ENCODE measurements at regions not wholly inside any gene's neighbourhood (a gene's known extent, or its start where the extent isn't known, plus 50 kb on each side); places are given as distances from the start of the nearest gene placed in this dataset.

DNA sequence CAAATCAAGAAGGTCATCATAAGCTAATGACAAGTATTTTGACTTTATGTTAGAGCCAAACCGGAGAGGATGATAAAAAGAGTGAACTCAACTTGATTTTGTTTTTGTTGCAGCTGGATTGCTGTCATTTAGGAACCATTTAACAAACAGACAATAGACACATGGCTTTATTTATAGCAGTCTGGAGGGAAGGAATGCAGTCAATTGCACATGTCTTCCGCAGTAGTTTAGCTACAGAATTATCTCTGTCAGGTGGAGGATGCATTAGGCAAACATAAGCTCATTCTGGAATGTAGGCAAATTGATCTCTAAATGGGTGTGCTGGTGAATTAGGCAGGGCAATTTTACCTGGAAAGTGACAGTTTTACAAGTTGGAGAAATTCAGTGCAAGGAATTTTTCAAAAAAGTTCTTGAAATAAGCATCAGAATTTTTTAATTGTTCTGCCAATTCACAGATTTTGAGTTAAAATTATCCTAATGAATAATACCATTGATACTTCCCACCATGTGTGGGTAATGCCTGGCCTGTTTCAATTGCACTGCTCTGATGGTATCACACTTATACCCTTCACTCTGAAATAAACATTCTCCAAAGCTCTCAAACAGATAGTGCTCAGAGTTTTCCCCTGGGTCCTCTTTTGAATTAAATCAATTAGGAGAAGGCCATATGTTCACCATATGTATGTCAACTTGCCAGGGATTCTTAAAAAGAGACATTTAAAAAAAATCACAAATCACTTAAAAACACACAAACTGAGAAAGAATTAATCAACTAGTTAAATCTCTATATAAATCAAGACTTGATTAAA lies 318.3 kb downstream of the NDFIP2 start:
- intact Hi-C loops (cut with micrococcal nuclease; ENCODE audit: unreplicated experiment), result no loop called here
- no peak for DNase-seq
- Histone ChIP-seq H3K79me2 (ENCODE audit: low read depth) (no peaks in the 10 kb centered on the region), H3F3A (ENCODE audit: insufficient read depth, low read depth) (no peaks in the 10 kb centered on the region), H4K20me1 (ENCODE audit: insufficient read depth) (no peaks in the 10 kb centered on the region), H3K4me3 (no peak overlapping the region), H3K27ac (no peak overlapping the region), H3K4me1 (replicated peaks; ENCODE audit: insufficient read depth) (no peaks in the 10 kb centered on the region), H3K27me3 (ENCODE audit: insufficient read depth, low read depth) (no peaks in the 10 kb centered on the region), H2AFZ (no peak overlapping the region), H3K36me3 (ENCODE audit: low read depth) (no peaks in the 10 kb centered on the region), H3K9me2 (ENCODE audit: insufficient read depth) (no peaks in the 10 kb centered on the region), H3K4me2 (no peak overlapping the region), H3K9me3 (ENCODE audit: insufficient read depth, low read depth) (no peaks in the 10 kb centered on the region)
- POLR2A ChIA-PET (ENCODE audit: unreplicated experiment), result no interaction called here
- BruUV-seq (replicated peaks), result no TSS peak
- CTCF ChIA-PET, result no interaction called here
- TF ChIP-seq EZH2 (IDR thresholded peaks at IDR 0.05; ENCODE audit: low read depth), result no peak
- TF ChIP-seq, protein P1, sequence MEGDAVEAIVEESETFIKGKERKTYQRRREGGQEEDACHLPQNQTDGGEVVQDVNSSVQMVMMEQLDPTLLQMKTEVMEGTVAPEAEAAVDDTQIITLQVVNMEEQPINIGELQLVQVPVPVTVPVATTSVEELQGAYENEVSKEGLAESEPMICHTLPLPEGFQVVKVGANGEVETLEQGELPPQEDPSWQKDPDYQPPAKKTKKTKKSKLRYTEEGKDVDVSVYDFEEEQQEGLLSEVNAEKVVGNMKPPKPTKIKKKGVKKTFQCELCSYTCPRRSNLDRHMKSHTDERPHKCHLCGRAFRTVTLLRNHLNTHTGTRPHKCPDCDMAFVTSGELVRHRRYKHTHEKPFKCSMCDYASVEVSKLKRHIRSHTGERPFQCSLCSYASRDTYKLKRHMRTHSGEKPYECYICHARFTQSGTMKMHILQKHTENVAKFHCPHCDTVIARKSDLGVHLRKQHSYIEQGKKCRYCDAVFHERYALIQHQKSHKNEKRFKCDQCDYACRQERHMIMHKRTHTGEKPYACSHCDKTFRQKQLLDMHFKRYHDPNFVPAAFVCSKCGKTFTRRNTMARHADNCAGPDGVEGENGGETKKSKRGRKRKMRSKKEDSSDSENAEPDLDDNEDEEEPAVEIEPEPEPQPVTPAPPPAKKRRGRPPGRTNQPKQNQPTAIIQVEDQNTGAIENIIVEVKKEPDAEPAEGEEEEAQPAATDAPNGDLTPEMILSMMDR (conservative IDR thresholded peaks at IDR 0.05), result no peak

DNA sequence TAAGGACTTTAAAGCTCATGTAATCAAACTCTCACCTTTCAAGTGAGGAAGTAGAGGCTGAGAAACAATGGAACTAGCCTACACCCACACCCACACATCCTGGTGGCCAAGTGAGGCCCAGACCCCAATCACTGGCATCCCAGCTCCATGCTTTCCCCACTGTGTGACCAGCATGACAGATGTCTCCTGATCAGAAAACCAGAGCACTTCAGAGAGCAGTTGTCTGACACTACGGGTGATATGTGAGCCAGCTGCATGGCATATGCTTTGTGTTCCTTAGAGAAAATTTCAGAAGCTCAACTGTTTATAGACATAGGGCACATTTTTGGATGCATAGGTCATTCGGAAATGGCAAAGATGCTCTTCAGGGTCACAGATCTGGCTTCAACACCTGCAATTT lies 315.2 kb downstream of the NDFIP2 start:
- BruUV-seq (replicated peaks), result no TSS peak
- Histone ChIP-seq H3F3A (ENCODE audit: insufficient read depth, low read depth) (no peaks in the 10 kb centered on the region), H3K79me2 (ENCODE audit: low read depth) (no peaks in the 10 kb centered on the region), H3K36me3 (ENCODE audit: low read depth) (no peaks in the 10 kb centered on the region), H4K20me1 (ENCODE audit: insufficient read depth) (no peaks in the 10 kb centered on the region), H3K9me2 (ENCODE audit: insufficient read depth) (no peaks in the 10 kb centered on the region), H3K9me3 (ENCODE audit: insufficient read depth, low read depth) (no peaks in the 10 kb centered on the region), H3K4me1 (replicated peaks; ENCODE audit: insufficient read depth) (no peaks in the 10 kb centered on the region), H3K4me3 (no peak overlapping the region), H2AFZ (no peak overlapping the region), H3K4me2 (no peak overlapping the region), H3K27me3 (ENCODE audit: insufficient read depth, low read depth) (no peaks in the 10 kb centered on the region), H3K27ac (no peak overlapping the region)
- intact Hi-C loops (cut with micrococcal nuclease; ENCODE audit: unreplicated experiment), result no loop called here
- TF ChIP-seq, protein P1 (conservative IDR thresholded peaks at IDR 0.05), result no peak
- no peak for TF ChIP-seq EZH2 (IDR thresholded peaks at IDR 0.05; ENCODE audit: low read depth)
- POLR2A ChIA-PET (ENCODE audit: unreplicated experiment), result no interaction called here
- CTCF ChIA-PET, result no interaction called here
- no peak for DNase-seq

DNA sequence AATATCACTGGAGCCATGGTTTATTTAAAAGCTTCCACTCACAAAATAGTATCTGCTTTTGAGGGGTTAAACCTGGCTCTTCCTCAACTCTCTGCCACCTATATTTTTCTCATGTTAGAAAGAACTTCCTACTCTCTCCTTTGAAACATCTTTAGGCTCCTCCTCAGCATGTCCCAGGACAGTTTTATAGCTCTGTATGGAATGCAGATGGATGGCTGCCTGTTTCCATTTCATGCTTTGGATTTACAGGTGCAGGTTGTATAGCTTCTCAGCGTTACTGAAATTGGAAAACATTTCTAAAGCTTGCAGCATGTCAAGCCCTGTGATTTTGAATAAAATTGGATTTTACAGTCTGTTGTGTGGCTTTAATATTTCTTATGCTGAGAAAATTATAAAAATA lies 314.0 kb downstream of the NDFIP2 start:
- Histone ChIP-seq H3K27ac (no peak overlapping the region), H3K79me2 (ENCODE audit: low read depth) (no peaks in the 10 kb centered on the region), H3F3A (ENCODE audit: insufficient read depth, low read depth) (no peaks in the 10 kb centered on the region), H3K4me1 (replicated peaks; ENCODE audit: insufficient read depth) (no peaks in the 10 kb centered on the region), H3K4me3 (no peak overlapping the region), H3K9me2 (ENCODE audit: insufficient read depth) (no peaks in the 10 kb centered on the region), H3K36me3 (ENCODE audit: low read depth) (no peaks in the 10 kb centered on the region), H3K4me2 (no peak overlapping the region), H2AFZ (0 out of 2 replicates have a peak overlapping the region, but pooled peaks have one; percentile 7), H4K20me1 (ENCODE audit: insufficient read depth) (no peaks in the 10 kb centered on the region), H3K27me3 (ENCODE audit: insufficient read depth, low read depth) (no peaks in the 10 kb centered on the region), H3K9me3 (ENCODE audit: insufficient read depth, low read depth) (no peaks in the 10 kb centered on the region)
- TF ChIP-seq EZH2 (IDR thresholded peaks at IDR 0.05; ENCODE audit: low read depth), result no peak
- TF ChIP-seq, protein P1 (conservative IDR thresholded peaks at IDR 0.05), result no peak
- ChIA-PET POLR2A (ENCODE audit: unreplicated experiment) (no interaction called here), CTCF (no interaction called here)
- BruUV-seq (replicated peaks), result no TSS peak
- intact Hi-C loops (cut with micrococcal nuclease; ENCODE audit: unreplicated experiment), result no loop called here
- no peak for DNase-seq
